ENCODE measurements at regions not wholly inside any gene's neighbourhood (a gene's known extent, or its start where the extent isn't known, plus 50 kb on each side); places are given as distances from the start of the nearest gene placed in this dataset.

DNA sequence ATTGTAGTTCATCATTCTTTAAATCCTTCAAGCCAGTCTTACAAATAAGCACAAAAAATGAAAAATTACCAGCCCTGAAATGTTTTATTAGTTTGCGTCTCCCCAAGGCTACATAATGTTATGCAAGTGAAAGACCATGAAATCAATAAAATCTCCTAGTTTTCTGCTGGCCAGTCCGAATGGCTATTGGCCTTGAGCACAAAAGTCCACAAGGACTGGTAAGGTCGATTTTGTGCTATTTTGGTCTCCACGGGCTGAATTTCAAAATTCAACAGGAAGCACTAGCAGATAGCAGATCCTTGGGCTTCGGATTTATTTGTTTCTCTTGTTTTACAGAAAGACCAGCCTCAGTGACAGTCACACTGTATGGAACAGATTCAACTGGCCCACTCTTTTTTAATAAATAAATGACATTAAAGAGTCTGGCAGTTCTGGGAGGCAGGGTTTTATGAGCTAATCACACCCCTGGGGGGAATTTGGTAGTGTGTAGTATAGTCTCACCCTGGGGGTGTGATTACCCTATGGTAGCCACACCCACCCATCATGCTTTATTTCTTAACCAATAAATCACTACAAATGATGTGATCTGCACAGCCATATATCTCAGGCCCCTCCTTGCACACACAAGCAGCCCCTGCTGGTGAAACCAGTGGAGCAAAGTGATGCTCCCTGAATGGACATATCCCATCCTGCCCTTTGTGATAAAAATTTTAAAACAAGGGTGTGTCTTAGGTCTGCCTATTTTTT lies 51.1 kb upstream of the TMEM33 start:
- DNase-seq (ENCODE audit: low read depth, low spot score), result no peak

DNA sequence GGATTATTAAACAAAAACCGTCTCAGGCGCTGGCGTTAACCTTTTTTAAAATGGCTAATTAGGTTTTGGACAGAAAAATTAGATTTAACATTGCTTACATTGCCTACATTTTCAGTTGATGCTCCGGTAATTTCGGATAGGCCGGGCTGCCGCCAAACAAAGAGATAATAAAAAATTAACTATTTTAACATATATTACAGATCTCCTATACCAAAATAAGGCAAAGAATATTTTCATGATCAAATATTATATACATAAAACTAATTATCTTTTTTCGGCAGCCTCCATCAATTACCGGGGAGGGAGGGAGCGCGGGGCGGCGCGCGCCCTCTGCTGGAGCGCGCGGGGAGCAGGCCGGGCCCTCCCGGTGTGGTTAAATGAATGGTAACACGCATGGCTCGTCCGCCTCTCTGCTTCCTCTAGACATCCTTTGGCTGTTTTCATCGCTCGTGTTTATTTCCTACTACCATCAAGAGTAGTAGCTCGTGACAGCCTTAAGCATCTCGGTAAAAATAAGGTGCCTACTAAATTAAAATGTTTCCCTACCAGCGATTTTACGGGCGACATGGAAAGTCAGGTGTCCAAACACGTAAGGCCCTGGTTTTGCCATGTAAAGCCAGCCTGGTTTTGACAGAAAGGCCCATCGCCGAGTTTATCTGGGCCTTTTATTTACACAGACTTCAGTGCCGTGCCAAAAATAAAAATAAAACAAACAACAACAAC lies 52.4 kb upstream of the TMEM33 start:
- no peak for DNase-seq (ENCODE audit: low read depth, low spot score)

DNA sequence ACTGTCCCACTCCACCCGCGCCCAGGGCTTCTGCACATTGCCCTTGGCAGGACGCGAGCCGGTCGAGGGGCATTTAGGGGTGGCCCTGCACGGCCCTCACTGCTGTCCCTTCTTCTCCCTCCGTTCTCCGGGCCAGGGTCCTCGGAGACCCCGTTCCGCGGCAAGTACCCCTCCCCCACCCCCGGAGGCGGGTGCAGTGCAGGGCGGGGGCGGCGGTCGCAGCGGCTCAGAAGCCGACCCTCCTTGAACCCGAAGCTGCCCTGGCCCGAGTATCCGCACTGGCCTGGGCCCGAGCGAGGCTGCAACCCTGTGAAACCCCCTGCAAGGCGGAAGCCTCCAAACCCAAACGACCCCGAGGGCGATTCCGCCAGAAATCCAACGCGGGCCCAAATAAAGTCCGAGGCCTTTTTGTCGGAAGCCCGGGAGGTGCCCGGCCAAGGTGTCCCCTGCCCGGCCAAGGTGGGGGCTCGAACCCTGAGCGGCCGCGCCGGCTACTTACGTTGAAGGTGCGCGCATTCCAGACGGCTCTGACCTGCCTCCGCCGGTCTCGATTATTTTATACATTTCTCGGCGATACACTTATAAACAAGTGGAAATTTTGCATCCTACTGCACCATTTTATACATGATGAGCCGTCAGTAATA lies 53.1 kb upstream of the TMEM33 start:
- DNase-seq (ENCODE audit: low read depth, low spot score), result no peak

DNA sequence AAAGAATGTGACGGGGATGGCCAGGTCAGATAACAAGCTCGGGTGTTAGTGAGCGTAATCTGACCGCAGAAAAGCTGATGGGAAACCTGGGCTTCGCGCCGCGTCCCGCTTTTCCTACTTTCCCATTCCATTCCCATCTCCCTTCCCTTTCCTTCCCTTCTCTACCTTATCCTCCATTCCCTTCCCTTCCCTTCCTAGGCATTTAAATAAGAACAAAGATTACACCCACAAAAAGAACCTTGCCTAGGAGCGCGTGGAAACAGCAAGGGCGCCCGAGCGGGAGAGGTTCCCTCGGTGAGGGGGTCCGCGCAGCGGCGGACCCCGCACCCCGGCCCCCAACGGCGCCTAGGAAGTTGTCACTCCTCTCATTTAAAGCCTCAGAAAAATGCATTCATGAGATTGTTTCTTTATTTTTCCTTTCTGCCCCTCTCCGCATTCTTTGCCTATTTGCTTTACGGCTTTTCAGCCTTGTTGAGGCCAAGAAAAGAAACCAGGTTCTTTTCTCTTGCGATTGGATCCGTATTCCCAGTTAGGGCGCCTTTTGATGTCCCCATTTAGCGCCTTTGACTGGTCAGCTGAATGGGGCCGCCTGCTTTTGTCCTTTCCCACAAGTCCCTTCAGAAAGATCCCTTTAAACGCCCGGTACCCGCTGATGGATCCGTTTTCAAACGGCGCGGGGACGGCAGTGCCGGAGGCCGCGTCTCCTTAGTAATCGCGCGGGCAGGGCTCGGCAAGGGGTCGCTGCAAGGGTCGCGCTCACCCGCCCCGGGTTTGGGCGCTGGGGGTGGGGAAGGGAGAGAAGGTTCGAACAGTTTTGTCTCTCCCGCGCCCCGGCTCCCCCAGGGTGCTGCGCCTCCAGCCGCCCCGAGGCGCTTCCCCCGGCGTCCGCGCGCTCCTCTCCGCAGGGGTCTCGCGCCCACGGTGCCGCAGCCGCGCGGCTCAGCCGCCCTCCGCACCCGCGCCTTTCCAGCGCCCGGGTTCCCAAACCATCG lies 54.1 kb upstream of the TMEM33 start:
- DNase-seq (ENCODE audit: low read depth, low spot score), result no peak

DNA sequence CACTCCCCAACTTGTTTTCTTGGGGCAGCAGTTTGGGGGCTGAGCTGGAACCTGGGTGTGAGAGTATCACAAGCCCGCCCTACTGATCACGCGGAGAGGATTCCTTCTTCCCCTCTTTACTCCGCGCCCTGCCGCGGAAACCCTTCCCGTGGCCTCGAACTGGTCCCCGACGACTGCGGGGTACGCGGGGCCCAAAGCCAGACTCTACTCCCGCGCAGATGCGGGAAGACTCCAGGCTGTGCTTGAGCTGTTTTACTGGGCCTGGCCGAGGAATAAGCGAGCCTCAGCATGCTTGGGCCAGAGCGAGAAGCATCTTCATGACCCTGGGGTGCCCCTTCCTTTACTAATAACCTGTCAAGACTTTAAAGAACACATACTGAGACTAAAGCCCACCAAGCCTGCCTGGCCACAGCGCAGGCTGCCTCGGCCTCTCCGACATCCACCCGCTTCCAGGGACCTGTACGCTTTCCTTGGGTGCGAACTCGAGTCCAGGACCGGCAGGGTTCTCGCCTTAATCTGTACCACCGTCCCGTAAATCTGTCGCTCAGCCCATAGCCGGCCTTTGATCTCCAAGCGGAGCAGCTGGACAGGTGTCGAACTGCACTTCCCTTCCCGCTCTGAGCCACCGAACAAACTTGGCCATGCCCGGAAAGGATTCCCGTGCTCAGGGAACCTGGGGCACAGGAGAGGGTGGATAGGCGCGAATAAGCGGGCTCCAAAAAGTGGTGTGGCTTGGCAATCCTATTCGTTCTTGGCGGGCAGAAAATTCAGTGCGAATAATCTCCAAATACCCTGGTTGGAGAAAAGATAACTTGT lies 55.0 kb upstream of the TMEM33 start:
- no peak for DNase-seq (ENCODE audit: low read depth, low spot score)

DNA sequence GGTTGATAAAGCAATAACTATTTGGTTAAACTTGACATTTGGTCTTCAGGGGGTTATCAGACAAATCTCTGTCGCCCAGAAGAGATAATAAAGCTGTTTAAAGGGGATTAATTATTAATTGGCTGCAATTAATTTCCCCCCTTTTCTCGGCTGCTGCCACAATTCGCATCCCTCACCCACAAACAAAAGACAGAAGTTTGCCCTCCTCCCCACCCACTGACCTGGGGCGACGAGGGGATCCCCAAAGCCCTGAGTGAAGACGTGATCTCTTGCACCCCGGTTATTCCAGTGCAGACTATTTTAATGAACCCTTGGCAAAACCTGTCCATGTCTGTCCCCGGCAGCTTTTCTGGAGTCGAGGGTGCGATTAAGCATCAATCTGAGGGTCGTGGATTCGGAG lies 55.7 kb upstream of the TMEM33 start:
- no peak for DNase-seq (ENCODE audit: low read depth, low spot score)

DNA sequence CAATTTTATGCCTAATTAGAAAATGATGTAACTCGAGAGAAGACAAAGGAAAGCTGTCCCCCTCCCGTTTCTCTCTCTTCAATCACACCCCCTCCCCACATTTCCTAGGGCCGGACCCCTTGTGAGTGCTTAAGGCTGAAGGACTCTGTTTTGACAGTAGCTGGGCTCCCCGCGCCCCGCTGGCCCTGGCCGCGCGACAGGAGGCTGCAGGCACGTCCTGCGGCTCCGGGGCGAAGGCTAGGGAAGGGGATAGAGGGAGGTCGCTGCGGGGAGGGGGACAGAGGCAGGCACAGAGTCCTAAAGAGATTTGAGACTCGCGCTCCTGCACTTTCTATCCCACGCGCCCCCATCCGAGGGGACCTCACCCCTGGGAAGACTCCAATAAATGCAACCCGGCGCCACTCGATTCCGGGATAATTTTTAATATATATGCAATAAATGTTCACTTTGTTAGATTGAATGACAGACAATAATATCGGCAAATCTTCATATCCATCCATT lies 56.2 kb upstream of the TMEM33 start:
- DNase-seq (ENCODE audit: low read depth, low spot score), result no peak

DNA sequence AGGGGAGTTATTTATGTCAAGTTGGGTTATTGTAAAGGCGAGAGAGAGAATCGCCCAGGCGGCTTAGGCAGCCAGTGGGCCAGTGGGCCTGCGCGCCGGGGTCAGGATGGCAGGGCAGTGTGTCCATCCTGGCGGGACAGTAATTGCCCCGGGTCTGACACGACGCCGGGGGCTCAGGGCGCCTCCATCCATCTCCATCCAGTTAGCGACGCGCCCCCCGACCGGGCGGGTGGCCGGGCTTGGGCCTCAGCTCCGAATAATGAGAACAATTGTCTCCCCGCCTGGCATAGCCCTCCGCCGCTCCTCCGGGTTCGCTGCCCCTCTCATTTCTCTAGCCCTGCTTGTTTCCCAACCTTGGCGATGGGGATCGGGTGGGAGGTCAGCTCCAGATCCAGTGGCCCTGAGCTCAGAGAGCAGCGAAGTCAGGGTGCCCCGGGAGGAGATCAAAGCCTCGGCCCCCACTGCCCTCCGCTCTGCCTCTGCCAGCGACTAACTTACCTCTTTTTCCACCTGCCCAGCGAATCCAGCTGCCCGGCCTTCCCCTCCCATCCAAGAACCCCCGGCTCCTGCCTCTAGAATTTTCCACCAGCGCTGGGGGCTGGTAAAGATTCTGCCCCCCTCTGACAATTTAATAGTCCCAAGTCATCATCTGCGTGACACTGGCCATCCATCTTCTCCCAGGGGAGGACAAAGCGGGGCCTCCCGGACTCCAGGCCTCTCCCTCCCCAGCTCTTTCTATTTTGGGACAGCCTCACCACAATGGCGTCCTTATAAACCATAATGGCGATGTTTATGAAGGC lies 56.9 kb upstream of the TMEM33 start:
- DNase-seq (ENCODE audit: low read depth, low spot score), result no peak

DNA sequence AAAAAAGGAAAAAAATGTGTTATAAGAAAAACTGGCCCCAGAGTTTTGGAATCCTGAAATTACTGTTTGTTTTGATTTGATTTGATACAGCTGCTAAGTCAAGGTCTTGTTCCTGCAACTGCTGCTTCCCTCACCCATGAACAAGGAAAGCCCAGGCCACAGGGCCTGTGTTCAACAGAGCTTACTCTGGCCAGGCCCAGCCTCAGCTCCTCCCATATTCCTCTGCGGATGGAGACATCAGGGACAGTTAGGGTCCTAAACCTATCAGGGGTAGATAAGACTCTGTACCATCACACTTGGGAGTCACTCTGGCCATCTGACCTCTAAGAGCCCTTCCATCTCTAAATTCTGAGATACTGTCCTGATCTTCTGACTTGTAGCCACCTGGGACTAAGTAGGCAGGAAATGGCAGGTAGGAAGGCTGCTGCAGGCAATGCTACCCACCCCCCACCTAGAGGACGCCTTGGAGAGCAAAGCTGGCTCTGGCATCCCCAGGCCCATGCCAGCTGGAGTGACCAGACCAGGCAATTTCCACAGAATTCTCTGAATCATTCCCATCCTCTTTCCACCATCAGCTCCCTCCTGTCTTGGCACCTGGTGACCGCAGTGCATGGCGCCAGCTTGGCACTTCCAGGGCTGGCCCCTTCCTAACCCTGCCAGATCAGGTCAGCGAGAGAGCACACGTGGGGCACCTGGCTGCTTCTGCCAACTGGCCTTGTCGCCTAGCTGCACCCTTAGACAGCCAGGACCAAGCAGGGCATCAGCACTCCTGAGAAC lies 58.0 kb upstream of the TMEM33 start:
- no peak for DNase-seq (ENCODE audit: low read depth, low spot score)

DNA sequence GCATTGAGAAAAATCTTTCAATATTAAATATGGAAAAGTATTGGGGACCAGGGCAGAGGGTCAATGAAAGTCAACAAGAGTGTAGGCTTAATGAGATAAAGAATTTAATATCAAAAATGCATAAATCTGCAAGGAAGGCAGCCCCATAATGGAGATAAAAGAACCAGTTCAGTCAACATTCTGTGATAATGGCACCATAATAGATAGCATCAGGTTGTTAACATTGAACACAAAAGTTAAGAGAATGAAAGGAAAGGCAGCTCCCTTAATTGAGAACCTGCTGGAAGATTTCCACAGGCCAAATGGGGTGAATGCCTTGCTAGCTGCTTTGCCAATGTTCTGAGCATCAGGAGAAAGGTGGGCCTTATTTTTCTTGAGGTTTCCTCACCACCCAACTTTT lies 60.4 kb upstream of the TMEM33 start:
- no peak for DNase-seq (ENCODE audit: low read depth, low spot score)

DNA sequence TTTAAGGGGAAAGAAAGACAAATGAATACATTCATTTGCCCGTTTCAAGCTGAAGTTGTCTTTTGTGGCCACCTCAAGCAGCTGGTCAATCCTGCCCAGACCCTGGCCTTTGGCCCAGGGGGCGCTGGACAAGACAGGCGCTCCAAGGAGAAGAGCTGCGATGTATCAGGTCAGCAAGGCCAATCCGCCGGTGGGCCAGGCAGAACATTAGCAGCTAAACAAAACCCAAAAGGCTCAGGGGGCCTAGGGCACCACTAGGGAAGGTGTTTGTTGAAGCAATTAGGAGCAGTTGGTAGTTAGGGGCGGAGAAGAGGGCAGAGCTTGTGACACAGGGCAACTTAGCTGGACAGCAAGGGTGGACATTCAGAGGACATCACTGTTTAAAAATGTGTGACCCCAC lies 60.8 kb upstream of the TMEM33 start:
- no peak for DNase-seq (ENCODE audit: low read depth, low spot score)

DNA sequence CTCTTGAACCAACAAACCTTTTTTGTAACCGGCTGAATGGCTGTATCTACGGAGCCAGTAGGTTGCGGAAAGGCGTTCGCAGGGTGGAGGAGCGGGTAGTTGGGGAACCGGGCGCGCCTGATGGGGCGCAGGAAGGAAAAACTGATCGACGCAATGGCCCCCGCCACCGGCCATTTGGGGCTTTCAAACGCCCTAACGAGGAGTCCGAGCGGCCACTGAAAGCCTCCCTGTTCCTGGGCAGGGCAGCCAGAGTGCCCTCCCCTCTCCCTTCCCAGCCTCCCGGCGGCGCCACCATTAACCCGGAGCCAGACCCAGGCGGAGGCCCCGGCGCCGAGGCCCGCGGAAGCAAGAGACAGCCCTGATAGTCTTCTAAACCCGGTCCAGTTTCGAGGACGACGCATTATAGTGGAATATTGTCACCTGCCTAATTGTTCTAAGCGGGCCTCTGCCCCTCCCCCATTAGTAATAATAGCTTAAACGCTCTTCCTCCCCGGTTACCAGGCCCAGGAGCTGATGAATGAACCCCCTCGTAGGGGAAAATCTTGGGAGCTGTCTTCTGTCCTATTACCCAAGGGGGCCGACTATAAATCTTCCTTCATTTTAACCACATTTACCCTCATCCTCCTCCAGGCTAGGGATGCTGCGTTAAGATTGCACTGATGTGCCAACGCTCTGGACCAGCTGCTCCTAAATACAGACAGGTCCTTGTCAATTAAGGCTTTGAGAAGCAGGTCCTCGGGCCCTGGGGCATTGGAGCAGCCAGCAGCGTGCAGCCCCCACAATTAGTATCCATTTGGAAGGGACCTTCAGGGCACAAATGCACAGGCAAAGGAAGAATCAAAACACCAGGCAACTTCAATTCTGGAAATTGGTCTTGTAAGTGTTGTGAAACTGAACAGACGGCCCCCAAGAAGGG lies 61.6 kb upstream of the TMEM33 start:
- DNase-seq (ENCODE audit: low read depth, low spot score), result no peak

DNA sequence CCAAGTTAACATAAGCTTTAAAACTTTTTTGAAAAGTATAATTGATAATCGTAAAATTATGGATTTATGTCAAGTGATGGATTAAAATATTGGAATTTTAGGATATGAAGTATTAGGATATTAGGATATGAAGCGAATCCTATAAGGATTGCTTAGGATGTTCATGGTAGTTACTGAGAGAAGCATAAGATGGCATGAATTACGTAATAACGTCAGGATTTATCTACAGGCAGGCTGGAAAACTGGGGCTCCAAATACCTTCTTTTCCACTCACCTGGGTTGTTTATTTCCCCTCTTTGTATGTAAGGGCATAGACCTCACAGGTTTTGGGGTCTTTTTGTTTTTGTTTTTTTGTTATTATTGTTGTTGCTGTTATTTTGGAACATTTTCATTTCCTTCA lies 65.2 kb upstream of the TMEM33 start:
- DNase-seq (ENCODE audit: low read depth, low spot score), result no peak

DNA sequence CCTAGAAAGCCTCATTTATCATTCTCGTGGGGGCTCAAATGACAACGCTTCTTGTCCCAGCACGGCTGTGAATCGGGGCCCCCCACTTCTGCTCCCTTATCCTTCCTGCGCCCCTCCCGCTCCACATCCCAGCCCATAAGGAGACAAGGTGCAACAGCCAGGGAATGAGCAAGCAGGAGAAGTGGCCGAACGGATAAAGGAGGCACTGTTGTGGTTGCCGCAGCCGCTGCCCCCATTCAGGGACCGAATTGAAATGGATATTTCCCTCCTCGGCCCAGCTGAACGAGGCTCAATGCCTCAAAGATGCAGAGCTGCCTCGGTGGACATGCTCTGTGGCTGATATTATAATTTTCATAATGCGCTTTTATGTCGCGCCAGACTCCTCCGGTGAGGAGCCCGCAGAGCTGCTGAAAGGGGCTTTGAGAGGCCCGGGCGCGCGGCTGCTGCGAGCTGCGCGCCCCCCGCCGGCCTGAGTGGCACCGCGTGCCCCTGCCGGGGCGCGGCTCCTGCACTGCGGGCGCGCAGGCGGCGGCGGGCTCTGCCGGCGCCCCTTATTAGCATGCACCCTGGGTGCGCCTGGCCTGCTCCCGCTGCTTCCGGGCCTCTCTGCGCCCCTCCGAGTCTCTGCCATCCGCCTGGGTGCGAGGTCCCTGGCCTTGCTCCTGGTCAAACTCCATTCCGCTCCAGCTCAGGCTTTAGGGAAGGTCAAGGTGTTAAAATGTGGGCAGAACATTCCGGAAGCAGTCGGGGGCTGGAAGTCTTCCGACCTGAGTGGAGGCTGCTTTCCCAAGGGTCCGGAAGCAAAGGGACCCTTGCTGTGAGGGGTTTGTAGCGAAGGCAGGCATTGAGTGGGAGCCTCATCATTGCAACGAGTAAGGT lies 68.2 kb upstream of the TMEM33 start:
- DNase-seq (ENCODE audit: low read depth, low spot score), result no peak

DNA sequence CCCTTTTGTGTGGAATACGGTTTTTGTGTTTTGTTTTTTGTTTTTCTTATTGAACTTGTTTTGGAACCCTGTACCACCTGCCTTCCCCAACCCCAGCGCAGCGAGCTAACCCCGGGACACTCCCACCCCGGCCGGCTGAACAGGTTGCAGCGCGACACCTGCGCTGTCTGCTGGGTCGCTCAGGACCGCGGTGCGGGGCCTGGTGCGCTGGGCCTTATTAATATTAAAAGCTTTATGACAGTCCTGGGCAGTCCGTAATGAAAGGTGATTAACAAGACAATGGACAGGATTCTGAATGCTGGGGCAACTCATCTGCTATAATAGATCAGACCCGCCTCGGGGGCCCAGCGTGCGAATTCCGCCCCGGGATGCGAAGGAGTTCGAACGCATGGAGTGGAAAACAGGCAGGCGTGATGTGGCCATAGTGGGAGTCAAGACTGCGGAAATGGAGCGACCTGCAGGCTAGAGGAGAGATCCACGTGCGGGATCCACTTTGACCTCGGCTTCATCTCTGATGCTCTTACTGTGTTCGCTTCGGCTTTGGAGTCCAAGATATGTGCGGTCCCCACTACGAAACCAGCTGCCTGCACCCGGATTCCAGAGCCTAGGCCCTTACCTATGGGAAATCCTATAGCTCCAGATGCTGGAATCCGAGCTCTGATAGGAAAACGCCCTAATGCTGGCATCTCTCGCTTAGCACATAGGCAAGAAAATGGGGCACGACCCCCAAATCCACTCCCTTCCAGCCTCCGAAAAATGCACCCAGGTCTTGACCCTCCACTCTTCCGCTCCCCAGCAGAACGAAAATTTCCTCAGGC lies 69.0 kb upstream of the TMEM33 start:
- no peak for DNase-seq (ENCODE audit: low read depth, low spot score)

Data from pulmonary artery endothelial cell (primary cell).